NB4 (cell line): ENCODE measurements at regions not wholly inside any gene's neighbourhood (a gene's known extent, or its start where the extent isn't known, plus 50 kb on each side); places are given as distances from the start of the nearest gene placed in this dataset.

Experiments used
- DNase-seq: peaks from one replicate; pipeline ENCODE4 v3.0.0; 2010; ENCODE audit warnings: low read depth
- H3K4me3 ChIP-seq: one replicate; pipeline ENCODE4 v1.5.1; 2011; ENCODE audit warnings: mild to moderate bottlenecking, low read depth, low read length, moderate library complexity
- MYC ChIP-seq: IDR thresholded peaks from 2 replicates; pipeline ENCODE4 v1.6.1; 2011; ENCODE audit warnings: low read depth, low read length
- POLR2A ChIP-seq: IDR thresholded peaks from 2 replicates; pipeline ENCODE4 v1.6.1; 2011; ENCODE audit warnings: mild to moderate bottlenecking; ENCODE audit not compliant: insufficient read length; ENCODE audit errors: extremely low read depth
- TF ChIP-seq, protein P1 (sequence below): IDR thresholded peaks from 2 replicates; pipeline ENCODE4 v1.6.1; 2011; ENCODE audit warnings: low read depth, low read length
- TF ChIP-seq, protein P2 (sequence below): IDR thresholded peaks from one replicate; pipeline ENCODE4 v1.5.1; 2012; ENCODE audit warnings: low read depth, low read length

DNA sequence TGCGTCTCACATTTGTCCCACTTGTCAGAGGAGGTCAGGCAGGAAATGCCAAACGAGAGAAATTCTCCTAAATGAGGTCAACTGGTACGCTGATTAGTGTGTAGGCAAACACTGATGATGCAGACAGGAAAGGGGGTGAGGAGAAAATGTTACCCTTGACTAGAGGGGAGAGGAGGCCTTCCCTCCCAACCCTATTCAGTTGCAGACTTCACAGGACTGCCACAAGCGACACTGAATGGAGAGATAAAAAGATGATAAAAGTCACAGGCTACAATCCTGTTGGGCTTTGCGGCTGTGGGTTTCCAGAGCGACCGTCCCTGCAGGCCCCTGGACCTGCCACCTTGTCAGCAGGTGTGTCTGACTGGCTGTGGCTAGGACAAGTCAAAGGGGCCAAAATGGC is 569.4 kb downstream of the CDH26 start:
- no peak for TF ChIP-seq POLR2A
- DNase-seq = no peak
- no peak overlapping the region for H3K4me3 ChIP-seq

DNA sequence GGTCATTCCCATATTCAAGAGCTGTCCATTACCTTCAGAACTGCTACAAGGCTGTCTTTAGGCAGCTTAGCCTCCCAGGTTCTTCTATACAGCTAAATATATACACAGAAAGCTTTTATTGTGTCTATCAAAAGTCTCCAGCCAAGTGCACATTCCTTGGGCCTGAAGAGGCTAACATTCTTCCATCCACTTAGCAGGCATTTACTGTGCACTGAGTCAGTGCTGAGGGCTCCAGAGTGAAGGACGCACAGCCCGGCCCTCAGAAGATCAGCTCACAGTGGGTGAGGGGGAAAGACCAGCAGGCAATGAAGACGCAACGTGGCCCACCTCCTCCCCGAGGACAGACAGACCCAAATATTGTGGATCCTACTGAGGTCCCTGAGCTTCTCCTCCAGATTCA is 569.9 kb downstream of the CDH26 start:
- H3K4me3 ChIP-seq = no peak overlapping the region
- DNase-seq = no peak
- TF ChIP-seq, protein P1, sequence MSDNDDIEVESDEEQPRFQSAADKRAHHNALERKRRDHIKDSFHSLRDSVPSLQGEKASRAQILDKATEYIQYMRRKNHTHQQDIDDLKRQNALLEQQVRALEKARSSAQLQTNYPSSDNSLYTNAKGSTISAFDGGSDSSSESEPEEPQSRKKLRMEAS = no peak
- TF ChIP-seq MYC (no peak), POLR2A (no peak)
- TF ChIP-seq, protein P2, sequence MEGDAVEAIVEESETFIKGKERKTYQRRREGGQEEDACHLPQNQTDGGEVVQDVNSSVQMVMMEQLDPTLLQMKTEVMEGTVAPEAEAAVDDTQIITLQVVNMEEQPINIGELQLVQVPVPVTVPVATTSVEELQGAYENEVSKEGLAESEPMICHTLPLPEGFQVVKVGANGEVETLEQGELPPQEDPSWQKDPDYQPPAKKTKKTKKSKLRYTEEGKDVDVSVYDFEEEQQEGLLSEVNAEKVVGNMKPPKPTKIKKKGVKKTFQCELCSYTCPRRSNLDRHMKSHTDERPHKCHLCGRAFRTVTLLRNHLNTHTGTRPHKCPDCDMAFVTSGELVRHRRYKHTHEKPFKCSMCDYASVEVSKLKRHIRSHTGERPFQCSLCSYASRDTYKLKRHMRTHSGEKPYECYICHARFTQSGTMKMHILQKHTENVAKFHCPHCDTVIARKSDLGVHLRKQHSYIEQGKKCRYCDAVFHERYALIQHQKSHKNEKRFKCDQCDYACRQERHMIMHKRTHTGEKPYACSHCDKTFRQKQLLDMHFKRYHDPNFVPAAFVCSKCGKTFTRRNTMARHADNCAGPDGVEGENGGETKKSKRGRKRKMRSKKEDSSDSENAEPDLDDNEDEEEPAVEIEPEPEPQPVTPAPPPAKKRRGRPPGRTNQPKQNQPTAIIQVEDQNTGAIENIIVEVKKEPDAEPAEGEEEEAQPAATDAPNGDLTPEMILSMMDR = no peak

DNA sequence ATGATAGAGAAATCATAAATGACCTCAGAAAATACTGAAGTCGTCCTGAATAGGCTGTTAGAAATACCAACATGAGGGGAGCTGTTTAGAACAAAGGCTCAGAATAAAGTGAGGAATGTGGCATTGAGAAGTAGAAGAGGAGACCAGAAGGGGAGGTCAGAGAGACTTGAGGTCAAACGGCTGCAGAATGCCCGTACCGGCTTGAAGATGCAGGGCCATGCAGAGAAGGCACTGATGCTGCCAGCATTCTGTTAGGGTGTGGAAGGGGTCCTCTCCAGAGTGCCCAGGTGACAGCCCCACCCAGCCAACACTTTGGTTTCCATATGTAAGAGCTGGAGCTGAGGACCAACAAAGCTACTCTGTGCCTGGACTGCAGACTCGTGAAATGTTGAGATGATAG is 570.9 kb downstream of the CDH26 start:
- DNase-seq = no peak
- TF ChIP-seq POLR2A = no peak
- TF ChIP-seq, protein P2 = no peak
- no peak overlapping the region for H3K4me3 ChIP-seq

DNA sequence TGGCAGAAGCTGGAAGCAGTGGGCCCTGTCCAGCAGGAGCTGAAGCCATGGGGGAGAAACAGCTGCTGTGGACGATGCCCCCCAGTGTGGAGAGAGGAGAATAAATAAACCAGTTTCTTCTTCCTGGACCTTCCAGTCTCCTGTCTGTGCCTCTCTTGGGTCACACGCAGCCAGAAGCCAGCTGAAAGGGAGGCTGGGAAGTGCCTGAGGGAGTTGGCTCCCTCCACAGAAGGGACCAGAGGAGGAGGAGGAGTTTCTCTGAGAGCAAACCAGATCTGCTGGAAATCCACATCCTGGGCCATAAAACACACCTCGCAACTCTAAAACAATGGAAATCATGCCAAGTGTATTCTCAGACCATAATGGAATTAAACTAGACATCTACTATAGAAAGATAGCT is 577.0 kb downstream of the CDH26 start:
- TF ChIP-seq POLR2A = no peak
- TF ChIP-seq, protein P2 = no peak
- TF ChIP-seq, protein P1 = no peak
- H3K4me3 ChIP-seq = no peak overlapping the region
- no peak for DNase-seq

DNA sequence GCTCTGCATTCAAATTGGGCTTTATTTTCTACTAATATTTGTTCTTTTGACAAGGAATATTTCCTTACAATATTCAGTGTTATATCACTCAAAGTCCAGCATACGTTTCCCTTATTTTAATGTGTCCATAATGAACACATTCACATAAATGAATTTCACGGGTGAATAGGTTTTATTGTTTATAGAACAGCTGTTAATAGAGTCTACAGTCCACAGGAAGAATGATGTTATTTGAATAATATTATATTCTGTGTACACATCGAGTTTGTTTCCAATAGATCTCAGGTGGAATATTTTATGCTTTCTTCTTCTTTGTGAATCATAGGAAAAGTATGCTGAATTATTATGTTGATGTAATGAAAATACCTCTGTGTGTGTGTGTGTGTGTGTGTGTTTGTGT is 582.4 kb downstream of the CDH26 start:
- no peak for DNase-seq
- no peak for TF ChIP-seq POLR2A
- TF ChIP-seq MYC = no peak
- TF ChIP-seq, protein P2 = no peak
- TF ChIP-seq, protein P1 = no peak
- H3K4me3 ChIP-seq = no peak overlapping the region

DNA sequence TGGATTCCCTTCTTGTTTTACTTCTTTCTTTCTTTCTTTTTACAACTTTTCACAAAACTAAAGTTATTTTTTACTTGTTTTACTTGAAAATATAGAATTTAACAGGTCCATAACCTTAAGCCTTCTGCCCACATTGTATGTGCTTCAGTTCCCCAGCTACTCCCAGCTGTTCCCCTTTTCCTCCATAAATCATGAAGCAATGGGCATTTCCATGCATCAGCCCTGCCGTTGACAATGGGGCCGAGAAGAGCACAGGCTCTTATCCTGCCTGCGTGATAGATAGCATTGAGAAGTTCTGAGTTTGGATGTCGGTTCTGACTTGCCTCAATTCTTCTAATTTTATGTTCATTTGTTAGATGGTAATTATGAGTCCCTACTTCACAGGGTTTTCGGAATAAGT is 583.8 kb downstream of the CDH26 start:
- no peak overlapping the region for H3K4me3 ChIP-seq
- TF ChIP-seq, protein P1 = no peak
- TF ChIP-seq POLR2A = no peak
- TF ChIP-seq MYC = no peak
- TF ChIP-seq, protein P2 = no peak
- no peak for DNase-seq
